Chondrocyte (in vitro differentiated cells): ENCODE measurements at regions not wholly inside any gene's neighbourhood (a gene's known extent, or its start where the extent isn't known, plus 50 kb on each side); places are given as distances from the start of the nearest gene placed in this dataset.
"Not testable (repeated sequence)": the region's sequence is repeated elsewhere in the genome, so short reads cannot be mapped to it uniquely, and the experiment has no call there.

ENCODE experiments used
- DNase-seq: peaks from one replicate; pipeline ENCODE4 v3.0.0; 2021; ENCODE audit warnings: mixed read lengths, low spot score
- H3K27ac Mint-ChIP-seq: one replicate; pipeline ENCODE4 v1.8.0; 2021; ENCODE audit warnings: mild to moderate bottlenecking, moderate library complexity, mixed read lengths; ENCODE audit not compliant: unreplicated experiment
- H3K27me3 Mint-ChIP-seq: 2 replicates; pipeline ENCODE4 v1.8.0; 2021; ENCODE audit warnings: low read depth, mixed read lengths
- H3K36me3 Mint-ChIP-seq: 2 replicates; pipeline ENCODE4 v1.8.0; 2021; ENCODE audit warnings: low read depth, mixed read lengths
- H3K4me1 Mint-ChIP-seq: 2 replicates; pipeline ENCODE4 v1.8.0; 2021; ENCODE audit warnings: low read depth, mild to moderate bottlenecking, mixed read lengths
- H3K4me3 Mint-ChIP-seq: one replicate; pipeline ENCODE4 v1.8.0; 2021; ENCODE audit warnings: mild to moderate bottlenecking, moderate library complexity, mixed read lengths; ENCODE audit not compliant: unreplicated experiment
- H3K9me3 Mint-ChIP-seq: 2 replicates; pipeline ENCODE4 v1.8.0; 2021; ENCODE audit warnings: low read depth, mixed read lengths
- CTCF ChIP-seq: fragments of 200-600 bp; sonication (generic); IDR thresholded peaks from 2 replicates; pipeline ENCODE4 v1.5.0; 2021; ENCODE audit warnings: antibody characterized with exemption, mild to moderate bottlenecking, moderate library complexity

GRCh38 chr4:179663641-179664429, 2221.6 kb upstream of the AGA start:
- DNase-seq: no peak
- H3K9me3 Mint-ChIP-seq: peaks cover 12% of the 10 kb centered on the region
- H3K27me3 Mint-ChIP-seq: no peaks in the 10 kb centered on the region
- no peaks in the 10 kb centered on the region for H3K36me3 Mint-ChIP-seq
- H3K4me3 Mint-ChIP-seq: no peak overlapping the region
- H3K4me1 Mint-ChIP-seq: peaks cover 6% of the 10 kb centered on the region
- H3K27ac Mint-ChIP-seq: no peak overlapping the region
- TF ChIP-seq CTCF: no peak

GRCh38 chr4:179664430-179665027, 2222.3 kb upstream of the AGA start:
- peak; percentile 21 for DNase-seq
- Mint-ChIP-seq H3K27me3 (no peaks in the 10 kb centered on the region), H3K4me3 (no peak overlapping the region), H3K9me3 (peaks cover 8% of the 10 kb centered on the region), H3K36me3 (no peaks in the 10 kb centered on the region), H3K27ac (no peak overlapping the region), H3K4me1 (peaks cover 6% of the 10 kb centered on the region)
- no peak for TF ChIP-seq CTCF

DNA sequence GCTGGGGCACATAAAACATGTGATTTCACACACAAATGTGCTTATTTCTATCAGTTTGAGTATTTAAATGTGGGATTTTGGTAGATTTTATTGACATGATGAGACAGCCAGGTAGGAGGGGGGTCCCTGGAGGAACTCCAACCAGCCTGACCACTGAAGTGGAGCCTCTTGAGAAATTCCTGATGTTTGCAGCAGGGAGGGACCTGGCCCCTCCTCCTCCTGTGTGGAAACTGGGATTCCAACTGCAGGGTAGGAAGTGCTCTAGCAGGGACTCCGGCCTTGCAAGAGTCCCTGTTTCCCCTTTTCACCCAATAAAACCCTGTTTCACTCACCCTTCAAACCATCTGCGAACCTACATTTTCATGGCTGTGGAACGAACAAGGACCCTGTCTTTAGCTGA, 2224.0 kb upstream of the AGA start:
- H3K4me3 Mint-ChIP-seq: no peak overlapping the region

DNA sequence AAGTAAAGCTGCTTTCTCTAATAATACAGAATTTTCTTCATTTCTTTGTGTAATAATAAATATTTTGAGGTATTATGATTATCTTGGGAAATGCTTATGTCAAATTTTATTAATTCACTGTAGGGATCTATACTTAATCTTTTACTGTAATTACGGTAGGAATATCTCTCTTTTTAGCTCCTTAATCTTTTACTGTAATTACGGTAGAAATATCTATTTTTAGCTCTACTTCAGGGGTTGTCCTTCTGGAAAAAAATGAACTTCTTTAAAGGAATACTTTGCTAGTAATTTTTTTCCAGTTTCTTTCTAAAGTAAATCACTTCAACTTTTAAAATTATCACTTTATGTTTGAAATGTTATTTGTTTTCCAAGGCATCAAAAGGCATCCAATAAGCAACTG, 2229.4 kb upstream of the AGA start:
- no peak for DNase-seq
- no peak overlapping the region for H3K27ac Mint-ChIP-seq
- H3K9me3 Mint-ChIP-seq: peaks cover 23% of the 10 kb centered on the region
- no peaks in the 10 kb centered on the region for H3K4me1 Mint-ChIP-seq
- no peak overlapping the region for H3K4me3 Mint-ChIP-seq
- H3K36me3 Mint-ChIP-seq: peaks cover 2% of the 10 kb centered on the region
- no peak for TF ChIP-seq CTCF
- H3K27me3 Mint-ChIP-seq: no peaks in the 10 kb centered on the region

More for the DNA sequence above, 2224.0 kb upstream of the AGA start:
- Mint-ChIP-seq H3K36me3 (no peaks in the 10 kb centered on the region), H3K4me1 (peaks cover 6% of the 10 kb centered on the region), H3K9me3 (peaks cover 5% of the 10 kb centered on the region), H3K27ac (no peak overlapping the region), H3K27me3 (no peaks in the 10 kb centered on the region)
- no peak for DNase-seq
- no peak for TF ChIP-seq CTCF

GRCh38 chr4:179678093-179678814, 2236.0 kb upstream of the AGA start:
- Mint-ChIP-seq H3K36me3 (peaks cover 2% of the 10 kb centered on the region), H3K9me3 (peaks cover 48% of the 10 kb centered on the region), H3K27me3 (peaks cover 4% of the 10 kb centered on the region), H3K4me3 (no peak overlapping the region), H3K4me1 (no peaks in the 10 kb centered on the region), H3K27ac (no peak overlapping the region)
- no peak for TF ChIP-seq CTCF
- no peak for DNase-seq

GRCh38 chr4:179683661-179684060, 2241.4 kb upstream of the AGA start:
- H3K4me3 Mint-ChIP-seq, H3K27ac Mint-ChIP-seq: not testable (repeated sequence)

More at GRCh38 chr4:179683661-179684060, 2241.4 kb upstream of the AGA start:
- H3K27me3 Mint-ChIP-seq, DNase-seq, H3K36me3 Mint-ChIP-seq, H3K4me1 Mint-ChIP-seq: not testable (repeated sequence)
- H3K9me3 Mint-ChIP-seq: peaks cover 17% of the 10 kb centered on the region
